22Rv1 (cell line): ENCODE measurements at regions not wholly inside any gene's neighbourhood (a gene's known extent, or its start where the extent isn't known, plus 50 kb on each side); places are given as distances from the start of the nearest gene placed in this dataset.

Experiments
- ZFX ChIP-seq: fragments of 450-650 bp; IDR thresholded peaks from 2 replicates; pipeline ENCODE4 v1.6.1; 2017; ENCODE audit warnings: antibody characterized with exemption, borderline replicate concordance
- TF ChIP-seq, protein P1 (sequence below): fragments of 450-650 bp; IDR thresholded peaks from 2 replicates; pipeline ENCODE4 v1.5.1; 2017; ENCODE audit warnings: mild to moderate bottlenecking

DNA sequence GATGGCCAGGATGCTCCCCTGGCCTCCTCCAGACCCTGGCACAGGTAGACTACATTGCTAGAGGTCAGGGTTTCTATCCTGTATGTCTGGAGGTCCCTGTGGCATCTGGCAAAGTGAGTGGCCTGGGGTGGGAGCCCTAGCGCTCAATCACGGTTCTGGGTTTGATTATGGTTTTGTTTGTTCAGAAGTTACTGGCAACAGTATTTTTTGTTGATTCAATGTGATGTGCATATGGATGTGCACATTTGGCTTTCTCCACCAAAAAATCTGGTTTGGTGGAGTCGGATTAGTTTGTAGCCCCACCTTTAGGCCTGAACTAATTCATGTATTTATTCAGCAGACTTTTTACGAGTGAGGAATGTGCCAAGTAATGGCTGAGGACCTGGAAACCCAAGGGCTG is 109.7 kb downstream of the VEGFA start:
- TF ChIP-seq, protein P1, sequence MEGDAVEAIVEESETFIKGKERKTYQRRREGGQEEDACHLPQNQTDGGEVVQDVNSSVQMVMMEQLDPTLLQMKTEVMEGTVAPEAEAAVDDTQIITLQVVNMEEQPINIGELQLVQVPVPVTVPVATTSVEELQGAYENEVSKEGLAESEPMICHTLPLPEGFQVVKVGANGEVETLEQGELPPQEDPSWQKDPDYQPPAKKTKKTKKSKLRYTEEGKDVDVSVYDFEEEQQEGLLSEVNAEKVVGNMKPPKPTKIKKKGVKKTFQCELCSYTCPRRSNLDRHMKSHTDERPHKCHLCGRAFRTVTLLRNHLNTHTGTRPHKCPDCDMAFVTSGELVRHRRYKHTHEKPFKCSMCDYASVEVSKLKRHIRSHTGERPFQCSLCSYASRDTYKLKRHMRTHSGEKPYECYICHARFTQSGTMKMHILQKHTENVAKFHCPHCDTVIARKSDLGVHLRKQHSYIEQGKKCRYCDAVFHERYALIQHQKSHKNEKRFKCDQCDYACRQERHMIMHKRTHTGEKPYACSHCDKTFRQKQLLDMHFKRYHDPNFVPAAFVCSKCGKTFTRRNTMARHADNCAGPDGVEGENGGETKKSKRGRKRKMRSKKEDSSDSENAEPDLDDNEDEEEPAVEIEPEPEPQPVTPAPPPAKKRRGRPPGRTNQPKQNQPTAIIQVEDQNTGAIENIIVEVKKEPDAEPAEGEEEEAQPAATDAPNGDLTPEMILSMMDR: no peak
- no peak for TF ChIP-seq ZFX
